Activated CD4-positive, alpha-beta T cell treated with anti-CD3 and anti-CD28 coated beads, Interleukin-2, Interleukin-4, amounts not matched to agents 100 ng/mL and 50 ng/mL, durations not matched to agents 16 hours and 8 hours (primary cell): ENCODE measurements at regions not wholly inside any gene's neighbourhood (a gene's known extent, or its start where the extent isn't known, plus 50 kb on each side); places are given as distances from the start of the nearest gene placed in this dataset.
A peak's percentile ranks its signal among the peaks of the same experiment; 100 is the strongest.
"Not testable (repeated sequence)": the region's sequence is repeated elsewhere in the genome, so short reads cannot be mapped to it uniquely, and the experiment has no call there.

Experiments
- DNase-seq: peaks from one replicate; pipeline ENCODE4 v3.0.0-alpha.2; 2020; ENCODE audit warnings: low spot score

GRCh38 chr10:6692103-6692502 is 112.0 kb upstream of the PRKCQ start:
- no peak for DNase-seq

GRCh38 chr10:6689036-6689435 is 109.0 kb upstream of the PRKCQ start:
- DNase-seq = no peak

GRCh38 chr10:6680735-6681134 is 100.7 kb upstream of the PRKCQ start:
- DNase-seq = no peak

- no peak for DNase-seq
Measured at GRCh38 chr10:6678956-6679355, 98.9 kb upstream of the PRKCQ start.

- DNase-seq = peak; percentile 67
Measured at GRCh38 chr10:6678211-6678803, 98.2 kb upstream of the PRKCQ start.

GRCh38 chr10:6677129-6677528 is 97.1 kb upstream of the PRKCQ start:
- DNase-seq = not testable (repeated sequence)

- DNase-seq = no peak
Measured at GRCh38 chr10:6674291-6674690, 94.2 kb upstream of the PRKCQ start.

- DNase-seq = no peak
Measured at GRCh38 chr10:6671976-6672375, 91.9 kb upstream of the PRKCQ start.

GRCh38 chr10:6669269-6669859 is 89.3 kb upstream of the PRKCQ start:
- DNase-seq = peak; percentile 46

GRCh38 chr10:6667679-6668270 is 87.7 kb upstream of the PRKCQ start:
- DNase-seq = peak; percentile 56

- no peak for DNase-seq
Measured at GRCh38 chr10:6667150-6667549, 87.1 kb upstream of the PRKCQ start.

GRCh38 chr10:6665847-6666246 is 85.8 kb upstream of the PRKCQ start:
- peak; percentile 93 for DNase-seq

- no peak for DNase-seq
Measured at GRCh38 chr10:6660460-6660859, 80.4 kb upstream of the PRKCQ start.

GRCh38 chr10:6659451-6659850 is 79.4 kb upstream of the PRKCQ start:
- no peak for DNase-seq

- DNase-seq = no peak
Measured at GRCh38 chr10:6657669-6658068, 77.6 kb upstream of the PRKCQ start.

GRCh38 chr10:6657196-6657595 is 77.1 kb upstream of the PRKCQ start:
- no peak for DNase-seq

- DNase-seq = no peak
Measured at GRCh38 chr10:6654571-6654970, 74.5 kb upstream of the PRKCQ start.

GRCh38 chr10:6650586-6650985 is 70.5 kb upstream of the PRKCQ start:
- DNase-seq = no peak

- no peak for DNase-seq
Measured at GRCh38 chr10:6649903-6650302, 69.8 kb upstream of the PRKCQ start.

- DNase-seq = no peak
Measured at GRCh38 chr10:6648894-6649720, 69.0 kb upstream of the PRKCQ start.

GRCh38 chr10:6647811-6648526 is 67.9 kb upstream of the PRKCQ start:
- DNase-seq = peak; percentile 82

GRCh38 chr10:6643962-6644361 is 63.9 kb upstream of the PRKCQ start:
- DNase-seq = peak; percentile 56
